H9 (cell line): ENCODE measurements at regions not wholly inside any gene's neighbourhood (a gene's known extent, or its start where the extent isn't known, plus 50 kb on each side); places are given as distances from the start of the nearest gene placed in this dataset.

Experiments used
- DNase-seq: peaks from one replicate; pipeline ENCODE4 v3.0.0-alpha.2; 2017
- H2AFZ ChIP-seq: one replicate; pipeline ENCODE4 v1.6.1; 2013; ENCODE audit warnings: mild to moderate bottlenecking, low read length, control low read depth, moderate library complexity
- H2AK5ac ChIP-seq: 2 replicates; pipeline ENCODE4 v1.6.1; 2013; ENCODE audit warnings: low read length, control low read depth, mixed read lengths; ENCODE audit not compliant: insufficient read length
- H2BK120ac ChIP-seq: one replicate; pipeline ENCODE4 v1.6.1; 2013; ENCODE audit warnings: low read depth, mild to moderate bottlenecking, low read length, control low read depth, inconsistent platforms; ENCODE audit not compliant: poor library complexity, severe bottlenecking
- H2BK12ac ChIP-seq: 2 replicates; pipeline ENCODE4 v1.6.1; 2013; ENCODE audit warnings: low read length, control low read depth, mixed read lengths, low read depth; ENCODE audit not compliant: insufficient read length
- H2BK15ac ChIP-seq: 2 replicates; pipeline ENCODE4 v1.6.1; 2013; ENCODE audit warnings: low read depth, low read length, control low read depth
- H2BK20ac ChIP-seq: one replicate; pipeline ENCODE4 v1.6.1; 2013; ENCODE audit warnings: low read depth, mild to moderate bottlenecking, low read length, control low read depth, inconsistent platforms; ENCODE audit not compliant: poor library complexity, severe bottlenecking
- H2BK5ac ChIP-seq: 2 replicates; pipeline ENCODE4 v1.6.1; 2013; ENCODE audit warnings: low read length, control low read depth, mixed read lengths; ENCODE audit not compliant: insufficient read length
- H3K14ac ChIP-seq: 2 replicates; pipeline ENCODE4 v1.6.1; 2013; ENCODE audit warnings: low read length, control low read depth; ENCODE audit not compliant: insufficient read depth
- H3K18ac ChIP-seq: 2 replicates; pipeline ENCODE4 v1.6.1; 2013; ENCODE audit warnings: low read depth, mild to moderate bottlenecking, mixed read lengths, low read length, control low read depth; ENCODE audit not compliant: insufficient read length
- H3K23ac ChIP-seq: 2 replicates; pipeline ENCODE4 v1.6.1; 2013; ENCODE audit warnings: low read length, control low read depth, mixed read lengths, low read depth; ENCODE audit not compliant: insufficient read length
- H3K23me2 ChIP-seq: 2 replicates; pipeline ENCODE4 v1.6.1; 2013; ENCODE audit warnings: low read depth, mild to moderate bottlenecking, mixed read lengths, low read length, control low read depth; ENCODE audit not compliant: insufficient read length, poor library complexity, severe bottlenecking
- H3K27ac ChIP-seq: 2 replicates; pipeline ENCODE4 v1.5.1; 2013; ENCODE audit warnings: low read length, control low read depth, mixed read lengths, low read depth; ENCODE audit not compliant: insufficient read length
- H3K27me3 ChIP-seq: 2 replicates; pipeline ENCODE4 v1.6.1; 2013; ENCODE audit warnings: low read length, control low read depth, inconsistent platforms; ENCODE audit not compliant: insufficient read depth
- H3K4ac ChIP-seq: 2 replicates; pipeline ENCODE4 v1.6.1; 2013; ENCODE audit warnings: low read depth, mild to moderate bottlenecking, control low read depth, inconsistent platforms, low read length, moderate library complexity
- H3K4me1 ChIP-seq: 2 replicates; pipeline ENCODE4 v1.6.1; 2013; ENCODE audit warnings: low read length, control low read depth, inconsistent platforms; ENCODE audit not compliant: insufficient read depth
- H3K4me2 ChIP-seq: 2 replicates; pipeline ENCODE4 v1.6.1; 2013; ENCODE audit warnings: low read length, control low read depth, mixed read lengths; ENCODE audit not compliant: insufficient read length, insufficient read depth
- H3K56ac ChIP-seq: 2 replicates; pipeline ENCODE4 v1.6.1; 2013; ENCODE audit warnings: low read depth, mild to moderate bottlenecking, mixed read lengths, low read length, control low read depth; ENCODE audit not compliant: insufficient read length
- H3K79me1 ChIP-seq: 2 replicates; pipeline ENCODE4 v1.6.1; 2013; ENCODE audit warnings: low read depth, mild to moderate bottlenecking, moderate library complexity, low read length, control low read depth, inconsistent platforms; ENCODE audit not compliant: insufficient read depth, poor library complexity, severe bottlenecking
- H3K79me2 ChIP-seq: 2 replicates; pipeline ENCODE4 v1.6.1; 2013; ENCODE audit warnings: low read length, control low read depth, inconsistent platforms; ENCODE audit not compliant: insufficient read depth
- H3K9ac ChIP-seq: 2 replicates; pipeline ENCODE4 v1.6.1; 2013; ENCODE audit warnings: low read length, control low read depth, mixed read lengths; ENCODE audit not compliant: insufficient read length; ENCODE audit errors: extremely low read depth
- H3K9me3 ChIP-seq: one replicate; pipeline ENCODE4 v1.6.1; 2013; ENCODE audit warnings: low read depth, low read length, inconsistent platforms; ENCODE audit not compliant: control insufficient read depth
- H3T11ph ChIP-seq: one replicate; pipeline ENCODE4 v1.6.1; 2013; ENCODE audit warnings: mild to moderate bottlenecking, low read length, control low read depth, inconsistent platforms
- H4K20me1 ChIP-seq: one replicate; pipeline ENCODE4 v1.6.1; 2013; ENCODE audit not compliant: control insufficient read depth, insufficient read length, insufficient read depth
- H4K5ac ChIP-seq: 2 replicates; pipeline ENCODE4 v1.6.1; 2013; ENCODE audit warnings: low read depth, mild to moderate bottlenecking, mixed read lengths, low read length, control low read depth; ENCODE audit not compliant: insufficient read length
- H4K8ac ChIP-seq: replicated peaks from 2 replicates; pipeline ENCODE4 v1.6.1; 2013; ENCODE audit warnings: low read length, control low read depth, mixed read lengths, low read depth; ENCODE audit not compliant: insufficient read length
- H4K91ac ChIP-seq: 2 replicates; pipeline ENCODE4 v1.6.1; 2013; ENCODE audit warnings: low read depth, mild to moderate bottlenecking, moderate library complexity, mixed read lengths, low read length, control low read depth; ENCODE audit not compliant: insufficient read length
- H3K27ac Mint-ChIP-seq, 3 experiments: 2 replicates in 2 of 3; 3 replicates in 1 of 3; pipeline ENCODE4 v1.8.0; 2020 to 2021; ENCODE audit warnings: mixed read lengths in 3 of 3, mild to moderate bottlenecking in 1 of 3, moderate library complexity in 1 of 3
- H3K27me3 Mint-ChIP-seq: 2 replicates; pipeline ENCODE4 v1.8.0; 2021; ENCODE audit warnings: low read depth, mild to moderate bottlenecking, moderate library complexity, mixed read lengths
- H3K36me3 Mint-ChIP-seq, 3 experiments: 2 replicates in 2 of 3; 3 replicates in 1 of 3; pipeline ENCODE4 v1.8.0; 2020 to 2021; ENCODE audit warnings: low read depth in 3 of 3, mixed read lengths in 3 of 3; ENCODE audit not compliant: insufficient read depth in 1 of 3
- H3K4me1 Mint-ChIP-seq, 2 experiments: 2 replicates each; pipeline ENCODE4 v1.8.0; 2020; ENCODE audit warnings: mixed read lengths in 2 of 2
- H3K4me3 Mint-ChIP-seq, 2 experiments: 2 replicates in 1 of 2; 3 replicates in 1 of 2; pipeline ENCODE4 v1.8.0; 2020 to 2021; ENCODE audit warnings: mild to moderate bottlenecking in 2 of 2, mixed read lengths in 2 of 2, moderate library complexity in 1 of 2
- H3K9me3 Mint-ChIP-seq, 2 experiments: 2 replicates in 1 of 2; 3 replicates in 1 of 2; pipeline ENCODE4 v1.8.0; 2020; ENCODE audit warnings: mild to moderate bottlenecking in 2 of 2, mixed read lengths in 2 of 2, moderate library complexity in 1 of 2
- whole genome bisulfite sequencing: extraction: QIAGEN DNeasy Blood & Tissue Kit; methylation state at CpG from one replicate; pipeline ENCODE4 v1.1.7; 2013; ENCODE audit warnings: missing lambda C conversion rate, low lambda C conversion rate, mixed read lengths; ENCODE audit not compliant: insufficient read length; ENCODE audit errors: extremely low coverage; 5-methylcytosine and 5-hydroxymethylcytosine counted together
- TF ChIP-seq, protein P1 (sequence below): fragments of 200-600 bp; sonication (generic); conservative IDR thresholded peaks from 3 replicates; pipeline ENCODE4 v1.8.0; 2021; ENCODE audit warnings: antibody characterized with exemption, mild to moderate bottlenecking

- Histone ChIP-seq H3T11ph (no peak overlapping the region), H4K20me1 (no peaks in the 10 kb centered on the region), H3K18ac (no peak overlapping the region), H2AFZ (no peak overlapping the region), H3K79me2 (no peaks in the 10 kb centered on the region), H4K8ac (no peak overlapping the region), H3K56ac (no peak overlapping the region), H4K91ac (no peak overlapping the region), H4K5ac (no peak overlapping the region), H3K79me1 (no peaks in the 10 kb centered on the region), H2BK15ac (no peak overlapping the region), H3K4ac (no peak overlapping the region), H2BK120ac (no peak overlapping the region), H3K4me1 (no peaks in the 10 kb centered on the region; the same call in 1 of the 2 replicates), H2BK12ac (no peak overlapping the region), H3K9ac (no peak overlapping the region), H3K4me2 (no peak overlapping the region), H3K14ac (no peak overlapping the region), H3K9me3 (no peaks in the 10 kb centered on the region), H2AK5ac (no peak overlapping the region), H2BK20ac (no peak overlapping the region), H3K23ac (no peak overlapping the region), H3K27ac (no peak overlapping the region), H2BK5ac (no peak overlapping the region), H3K27me3 (no peaks in the 10 kb centered on the region), H3K23me2 (no peaks in the 10 kb centered on the region)
- Mint-ChIP-seq H3K27me3 (no peaks in the 10 kb centered on the region), H3K36me3 (no peaks in the 10 kb centered on the region), H3K9me3 (no peaks in the 10 kb centered on the region), H3K27ac (peak overlapping the region in 1 of 3 experiments; percentile 35; a peak in 1 of 7 replicates), H3K4me3 (no peak overlapping the region), H3K4me1 (peaks cover 10 to 13% of the 10 kb centered on the region in 2 experiments)
- DNase-seq, result no peak
- TF ChIP-seq, protein P1, sequence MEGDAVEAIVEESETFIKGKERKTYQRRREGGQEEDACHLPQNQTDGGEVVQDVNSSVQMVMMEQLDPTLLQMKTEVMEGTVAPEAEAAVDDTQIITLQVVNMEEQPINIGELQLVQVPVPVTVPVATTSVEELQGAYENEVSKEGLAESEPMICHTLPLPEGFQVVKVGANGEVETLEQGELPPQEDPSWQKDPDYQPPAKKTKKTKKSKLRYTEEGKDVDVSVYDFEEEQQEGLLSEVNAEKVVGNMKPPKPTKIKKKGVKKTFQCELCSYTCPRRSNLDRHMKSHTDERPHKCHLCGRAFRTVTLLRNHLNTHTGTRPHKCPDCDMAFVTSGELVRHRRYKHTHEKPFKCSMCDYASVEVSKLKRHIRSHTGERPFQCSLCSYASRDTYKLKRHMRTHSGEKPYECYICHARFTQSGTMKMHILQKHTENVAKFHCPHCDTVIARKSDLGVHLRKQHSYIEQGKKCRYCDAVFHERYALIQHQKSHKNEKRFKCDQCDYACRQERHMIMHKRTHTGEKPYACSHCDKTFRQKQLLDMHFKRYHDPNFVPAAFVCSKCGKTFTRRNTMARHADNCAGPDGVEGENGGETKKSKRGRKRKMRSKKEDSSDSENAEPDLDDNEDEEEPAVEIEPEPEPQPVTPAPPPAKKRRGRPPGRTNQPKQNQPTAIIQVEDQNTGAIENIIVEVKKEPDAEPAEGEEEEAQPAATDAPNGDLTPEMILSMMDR, result no peak
- WGBS, result no CpG with 5 or more reads among the region's 3 CpGs
Observed at GRCh38 chr6:72535124-72535523, 86.7 kb upstream of the KCNQ5 start.
